CD4-positive, CD25-positive, alpha-beta regulatory T cell (primary cell): ENCODE measurements at regions not wholly inside any gene's neighbourhood (a gene's known extent, or its start where the extent isn't known, plus 50 kb on each side); places are given as distances from the start of the nearest gene placed in this dataset.

Source experiments
- ATAC-seq, 2 donors: fragments of 150-1000 bp; cut with Tn5 transposase; one replicate each; pipeline ENCODE4 v1.10.0; 2021; ENCODE audit warnings: low read depth in 2 of 2, moderate number of reproducible peaks in 2 of 2, moderate library complexity in 1 of 2
- DNase-seq, 3 donors: peaks; one replicate each; pipeline versions ENCODE4 v3.0.0 to v3.0.0-alpha.2; 2012 to 2022; ENCODE audit warnings: mixed read lengths in 1 of 3
- H3K27ac ChIP-seq: one replicate; pipeline ENCODE4 v1.7.0; 2013; ENCODE audit warnings: mild to moderate bottlenecking, low read length; ENCODE audit not compliant: insufficient read depth, poor library complexity, severe bottlenecking
- H3K27me3 ChIP-seq: one replicate; pipeline ENCODE4 v1.7.0; 2013; ENCODE audit warnings: low read length; ENCODE audit not compliant: control insufficient read depth, insufficient read depth
- H3K36me3 ChIP-seq: one replicate; pipeline ENCODE4 v1.7.0; 2013; ENCODE audit warnings: mild to moderate bottlenecking, low read length, moderate library complexity; ENCODE audit not compliant: control insufficient read depth, insufficient read depth
- H3K4me1 ChIP-seq: 2 replicates; pipeline ENCODE4 v1.7.0; 2013; ENCODE audit warnings: mild to moderate bottlenecking, low read length; ENCODE audit not compliant: insufficient read depth, control insufficient read depth, poor library complexity, severe bottlenecking
- H3K4me3 ChIP-seq: one replicate; pipeline ENCODE4 v1.7.0; 2013; ENCODE audit warnings: low read depth, mild to moderate bottlenecking, low read length, moderate library complexity
- H3K9me3 ChIP-seq, 2 experiments: 1 replicate in 1 of 2; 2 replicates in 1 of 2; pipeline ENCODE4 v1.7.0; 2013; ENCODE audit warnings: low read length in 2 of 2, mild to moderate bottlenecking in 1 of 2, moderate library complexity in 1 of 2; ENCODE audit not compliant: control insufficient read depth in 2 of 2
- H3K27ac Mint-ChIP-seq, 3 donors: one replicate each; pipeline ENCODE4 v1.8.0; 2020 to 2022; ENCODE audit warnings: mild to moderate bottlenecking in 3 of 3, mixed read lengths in 3 of 3, moderate library complexity in 2 of 3
- H3K27me3 Mint-ChIP-seq: one replicate; pipeline ENCODE4 v1.8.0; 2022; ENCODE audit warnings: mild to moderate bottlenecking, mixed read lengths
- H3K36me3 Mint-ChIP-seq: one replicate; pipeline ENCODE4 v1.8.0; 2020; ENCODE audit warnings: mixed read lengths
- H3K4me1 Mint-ChIP-seq, 4 donors: one replicate each; pipeline ENCODE4 v1.8.0; 2020 to 2022; ENCODE audit warnings: mixed read lengths in 4 of 4, mild to moderate bottlenecking in 1 of 4
- H3K4me3 Mint-ChIP-seq, 4 donors: one replicate each; pipeline ENCODE4 v1.8.0; 2020 to 2022; ENCODE audit warnings: mild to moderate bottlenecking in 4 of 4, mixed read lengths in 4 of 4, moderate library complexity in 3 of 4
- H3K9me3 Mint-ChIP-seq, 7 donors: one replicate each; pipeline ENCODE4 v1.8.0; 2020 to 2022; ENCODE audit warnings: mixed read lengths in 7 of 7, mild to moderate bottlenecking in 3 of 7, moderate library complexity in 2 of 7

DNA sequence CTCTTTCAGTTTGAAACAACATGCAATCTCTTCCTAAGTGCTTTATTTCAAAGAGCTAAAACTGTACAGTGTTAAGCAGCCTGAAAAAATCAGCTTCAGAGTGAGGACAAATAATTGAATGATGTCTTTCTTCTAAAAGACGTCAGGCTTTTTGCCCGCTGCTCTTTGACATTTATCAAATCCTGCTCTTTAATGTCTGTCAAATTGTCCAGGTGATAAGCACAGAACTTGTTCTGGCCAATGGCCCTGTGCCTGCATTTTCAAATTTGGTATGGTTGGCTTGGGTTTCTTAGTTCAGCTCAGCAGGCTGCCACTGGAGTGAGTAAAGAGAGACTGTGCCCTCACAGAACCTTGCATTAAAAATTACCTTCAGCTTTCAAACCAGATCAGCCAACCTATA, 712.9 kb upstream of the LCORL start:
- Mint-ChIP-seq H3K4me1 (no peaks in the 10 kb centered on the region), H3K27ac (no peak overlapping the region), H3K4me3 (no peak overlapping the region), H3K9me3 (peaks cover 0 to 6% (median 2%) of the 10 kb centered on the region in 7 donors), H3K36me3 (no peaks in the 10 kb centered on the region), H3K27me3 (no peaks in the 10 kb centered on the region)
- no peak overlapping the region for H3K4me3 ChIP-seq
- DNase-seq (no peak), ATAC-seq (no peak)
- H3K4me1 ChIP-seq, result no peaks in the 10 kb centered on the region
- H3K27ac ChIP-seq, result no peak overlapping the region
- H3K36me3 ChIP-seq, result no peaks in the 10 kb centered on the region
- no peaks in the 10 kb centered on the region for H3K9me3 ChIP-seq
- H3K27me3 ChIP-seq, result no peaks in the 10 kb centered on the region

GRCh38 chr4:18733961-18734360, 712.4 kb upstream of the LCORL start:
- Mint-ChIP-seq H3K36me3 (no peaks in the 10 kb centered on the region), H3K4me3 (no peak overlapping the region), H3K27ac (no peak overlapping the region), H3K4me1 (no peaks in the 10 kb centered on the region), H3K27me3 (no peaks in the 10 kb centered on the region), H3K9me3 (peaks cover 0 to 6% (median 2%) of the 10 kb centered on the region in 7 donors)
- no peak overlapping the region for H3K27ac ChIP-seq
- H3K36me3 ChIP-seq, result no peaks in the 10 kb centered on the region
- no peak overlapping the region for H3K4me3 ChIP-seq
- DNase-seq (no peak), ATAC-seq (no peak)
- H3K27me3 ChIP-seq, result no peaks in the 10 kb centered on the region
- H3K4me1 ChIP-seq, result no peaks in the 10 kb centered on the region
- H3K9me3 ChIP-seq, result no peaks in the 10 kb centered on the region

GRCh38 chr4:18722748-18723191, 701.2 kb upstream of the LCORL start:
- Mint-ChIP-seq H3K27me3 (no peaks in the 10 kb centered on the region), H3K27ac (no peak overlapping the region), H3K36me3 (no peaks in the 10 kb centered on the region), H3K9me3 (peaks cover 2 to 17% (median 5%) of the 10 kb centered on the region in 7 donors), H3K4me3 (no peak overlapping the region), H3K4me1 (no peaks in the 10 kb centered on the region)
- no peak for ATAC-seq
- H3K36me3 ChIP-seq, result no peaks in the 10 kb centered on the region
- H3K27ac ChIP-seq, result no peak overlapping the region
- DNase-seq, result no peak
- H3K4me3 ChIP-seq, result no peak overlapping the region
- no peaks in the 10 kb centered on the region for H3K27me3 ChIP-seq
- no peaks in the 10 kb centered on the region for H3K4me1 ChIP-seq
- H3K9me3 ChIP-seq, result no peaks in the 10 kb centered on the region

- Mint-ChIP-seq H3K4me1 (no peaks in the 10 kb centered on the region), H3K9me3 (peaks cover 0 to 6% (median 2%) of the 10 kb centered on the region in 7 donors), H3K4me3 (no peak overlapping the region), H3K27me3 (no peaks in the 10 kb centered on the region), H3K27ac (no peak overlapping the region), H3K36me3 (no peaks in the 10 kb centered on the region)
- no peak overlapping the region for H3K27ac ChIP-seq
- no peak overlapping the region for H3K4me3 ChIP-seq
- H3K36me3 ChIP-seq, result no peaks in the 10 kb centered on the region
- no peaks in the 10 kb centered on the region for H3K9me3 ChIP-seq
- H3K27me3 ChIP-seq, result no peaks in the 10 kb centered on the region
- DNase-seq (no peak), ATAC-seq (no peak)
- no peaks in the 10 kb centered on the region for H3K4me1 ChIP-seq
These were observed 676.7 kb upstream of the LCORL start for GRCh38 chr4:18698119-18698883.

- Mint-ChIP-seq H3K9me3 (peaks cover 0 to 2% (median 0%) of the 10 kb centered on the region in 7 donors), H3K27ac (no peak overlapping the region), H3K4me1 (no peaks in the 10 kb centered on the region), H3K36me3 (no peaks in the 10 kb centered on the region), H3K27me3 (no peaks in the 10 kb centered on the region), H3K4me3 (no peak overlapping the region)
- no peak overlapping the region for H3K4me3 ChIP-seq
- no peaks in the 10 kb centered on the region for H3K9me3 ChIP-seq
- no peak overlapping the region for H3K27ac ChIP-seq
- H3K4me1 ChIP-seq, result no peaks in the 10 kb centered on the region
- no peaks in the 10 kb centered on the region for H3K27me3 ChIP-seq
- no peak for DNase-seq
- no peak for ATAC-seq
- no peaks in the 10 kb centered on the region for H3K36me3 ChIP-seq
These were observed 674.4 kb upstream of the LCORL start for GRCh38 chr4:18695733-18696527.

- Mint-ChIP-seq H3K27me3 (no peaks in the 10 kb centered on the region), H3K4me3 (no peak overlapping the region), H3K4me1 (no peaks in the 10 kb centered on the region), H3K36me3 (no peaks in the 10 kb centered on the region), H3K27ac (no peak overlapping the region), H3K9me3 (no peaks in the 10 kb centered on the region)
- no peak overlapping the region for H3K27ac ChIP-seq
- no peak for ATAC-seq
- DNase-seq, result no peak
- H3K4me1 ChIP-seq, result no peaks in the 10 kb centered on the region
- no peaks in the 10 kb centered on the region for H3K27me3 ChIP-seq
- H3K36me3 ChIP-seq, result no peaks in the 10 kb centered on the region
- no peak overlapping the region for H3K4me3 ChIP-seq
- H3K9me3 ChIP-seq, result no peaks in the 10 kb centered on the region
These were observed 670.1 kb upstream of the LCORL start for GRCh38 chr4:18691431-18692200.

GRCh38 chr4:18690291-18690955, 668.9 kb upstream of the LCORL start:
- Histone ChIP-seq H3K27me3 (no peaks in the 10 kb centered on the region), H3K27ac (no peak overlapping the region), H3K36me3 (no peaks in the 10 kb centered on the region), H3K4me3 (no peak overlapping the region), H3K9me3 (no peaks in the 10 kb centered on the region), H3K4me1 (no peaks in the 10 kb centered on the region)
- no peaks in the 10 kb centered on the region for H3K9me3 Mint-ChIP-seq
- ATAC-seq (no peak), DNase-seq (no peak)
- H3K36me3 Mint-ChIP-seq, result no peaks in the 10 kb centered on the region
- H3K4me1 Mint-ChIP-seq, result no peaks in the 10 kb centered on the region
- H3K4me3 Mint-ChIP-seq, result no peak overlapping the region
- H3K27ac Mint-ChIP-seq, result no peak overlapping the region
- no peaks in the 10 kb centered on the region for H3K27me3 Mint-ChIP-seq
